HG03558 (cell line): ENCODE measurements at regions not wholly inside any gene's neighbourhood (a gene's known extent, or its start where the extent isn't known, plus 50 kb on each side); places are given as distances from the start of the nearest gene placed in this dataset.
"Not testable (repeated sequence)": the region's sequence is repeated elsewhere in the genome, so short reads cannot be mapped to it uniquely, and the experiment has no call there.

ENCODE experiments used
- ATAC-seq: cut with Tn5 transposase; IDR thresholded peaks from one replicate; pipeline ENCODE4 v1.9.1; 2021; ENCODE audit warnings: moderate number of reproducible peaks; ENCODE audit not compliant: unreplicated experiment; ENCODE audit errors: extremely low read depth

DNA sequence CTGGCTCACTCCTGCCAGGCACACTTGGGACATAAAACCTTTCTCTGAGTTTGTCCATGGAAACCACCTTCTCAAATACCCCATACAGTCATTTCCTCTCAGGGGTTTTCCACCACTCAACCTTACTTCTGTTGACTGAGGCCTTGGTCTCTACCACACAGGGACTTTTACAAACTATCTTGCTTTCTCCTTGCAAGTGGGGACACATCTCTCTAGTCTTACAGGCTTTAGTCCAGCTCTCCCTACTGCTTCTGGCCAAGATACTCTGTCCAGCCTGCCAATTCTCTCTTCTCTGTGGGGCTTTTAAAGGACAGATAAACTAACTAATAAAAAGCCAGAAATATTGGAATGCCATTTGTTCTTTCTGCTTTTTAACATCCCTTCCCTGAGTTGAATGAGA is 510.8 kb downstream of the TTLL7 start:
- ATAC-seq: peak; percentile 89

DNA sequence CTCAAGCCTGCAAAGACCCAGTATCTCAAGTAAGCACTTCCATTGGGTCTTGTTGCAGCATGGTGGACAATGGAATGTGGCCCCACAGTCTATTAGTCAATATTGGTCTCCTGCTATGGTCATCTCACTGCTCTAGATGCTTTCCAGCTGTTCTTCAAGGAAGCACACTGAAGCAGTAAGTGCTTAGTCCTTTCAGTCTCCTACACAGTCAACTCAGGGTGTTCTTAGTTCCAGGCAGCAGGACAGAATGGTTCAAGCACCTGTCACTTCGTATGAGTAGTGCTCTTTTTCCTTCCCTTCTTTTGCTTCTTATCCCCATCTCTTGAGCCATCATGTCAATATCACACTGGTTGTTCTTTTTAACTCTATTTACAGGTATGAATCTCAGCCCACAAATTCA is 511.5 kb downstream of the TTLL7 start:
- ATAC-seq: not testable (repeated sequence)

DNA sequence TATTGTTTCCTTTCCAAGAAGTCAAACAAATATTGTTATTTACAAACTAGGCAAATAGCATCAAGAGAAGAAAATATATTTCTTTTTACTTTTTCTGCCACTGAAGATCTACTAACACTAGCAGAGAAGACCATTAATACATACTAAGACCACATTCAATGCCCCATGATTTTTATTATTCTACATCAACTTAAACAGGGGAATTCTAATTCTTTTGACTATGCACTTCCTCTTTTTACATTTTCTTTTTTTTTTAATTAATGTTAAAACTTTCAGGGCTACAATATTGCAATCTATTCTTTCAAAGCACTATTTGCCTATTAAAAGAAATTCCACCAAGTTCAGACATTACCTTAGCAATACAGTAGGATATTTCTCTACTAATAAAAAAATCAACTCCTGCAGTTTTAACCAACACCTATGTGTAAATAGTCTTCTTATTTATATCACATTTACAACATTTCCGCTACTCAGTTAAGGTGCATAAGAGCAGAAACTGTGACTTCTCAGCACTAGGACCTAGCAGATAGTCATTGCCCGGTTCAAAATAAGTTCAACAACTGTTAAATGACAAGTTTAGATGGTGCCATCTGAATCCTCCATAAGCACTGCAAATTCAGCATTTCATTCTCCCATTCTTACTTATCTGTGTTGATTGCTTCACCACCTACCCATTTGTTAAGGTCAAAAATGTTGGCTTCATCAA is 513.5 kb downstream of the TTLL7 start:
- ATAC-seq: not testable (repeated sequence)

DNA sequence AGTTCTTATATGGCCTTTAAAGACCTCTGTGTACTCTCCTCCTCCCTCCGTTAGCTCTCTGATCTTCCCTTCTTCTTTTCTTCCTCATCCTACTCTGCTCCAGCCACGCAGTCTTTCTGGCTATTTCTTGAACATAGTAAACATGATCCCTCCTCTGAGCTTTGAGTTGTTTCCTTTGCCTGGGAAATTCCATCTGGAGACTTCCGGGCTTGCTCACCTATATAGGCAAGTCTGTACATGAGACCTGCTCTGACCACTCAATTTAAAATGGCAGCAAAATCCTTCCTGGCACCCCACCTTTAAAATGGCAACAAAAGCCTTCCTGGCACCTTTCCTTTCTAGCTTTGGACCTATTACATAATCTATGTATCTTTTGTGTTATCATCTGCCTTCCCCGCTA is 517.6 kb downstream of the TTLL7 start:
- not testable (repeated sequence) for ATAC-seq

DNA sequence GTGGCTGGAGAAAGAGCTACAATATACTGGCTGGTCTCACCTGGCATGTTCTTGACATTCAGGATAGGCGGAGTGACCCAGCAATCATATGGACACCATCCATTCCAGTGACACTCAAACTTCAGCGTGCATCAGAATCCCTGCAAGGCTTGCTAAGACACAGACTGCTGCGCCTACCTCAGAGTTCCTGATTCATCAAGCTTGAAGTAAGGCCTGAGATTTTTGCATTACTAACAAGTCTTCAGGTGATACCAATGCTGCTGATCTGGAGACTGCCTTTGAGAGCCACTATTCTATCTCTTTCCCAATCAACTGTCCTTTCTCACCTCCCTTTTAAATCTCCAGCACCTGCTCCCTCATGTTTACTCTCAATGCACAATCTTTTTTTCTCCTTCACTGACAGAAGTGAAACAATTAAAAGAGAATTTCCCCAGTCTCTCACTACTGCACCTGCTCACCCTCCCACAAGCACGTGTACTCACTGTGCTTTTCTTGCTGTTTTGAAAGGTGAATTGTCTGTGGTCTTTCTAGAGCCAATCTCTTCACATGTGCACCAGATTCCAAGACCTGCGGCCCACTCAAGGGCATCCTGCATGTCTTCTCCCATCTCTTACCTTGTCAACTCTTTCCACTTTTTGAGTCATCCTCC is 519.2 kb downstream of the TTLL7 start:
- peak; percentile 66 for ATAC-seq

DNA sequence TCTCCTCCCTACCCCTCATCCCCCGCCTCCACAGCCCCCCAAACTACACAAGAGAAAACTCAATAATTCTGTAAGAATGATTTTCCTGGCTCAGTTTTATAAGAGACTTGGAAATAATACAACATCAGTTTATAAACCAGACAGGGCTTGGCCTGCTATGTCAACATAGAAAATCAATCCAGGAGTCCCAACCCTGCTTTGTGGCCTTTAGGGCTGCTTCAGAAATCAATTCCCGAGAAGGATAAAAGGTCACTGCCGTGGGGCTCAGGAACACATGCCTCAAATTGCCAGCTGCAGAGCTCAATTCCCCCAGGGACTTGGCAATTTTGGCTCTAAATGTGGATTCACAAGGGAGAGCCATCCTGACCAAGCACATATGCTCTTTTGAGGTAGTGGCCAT is 520.8 kb downstream of the TTLL7 start:
- ATAC-seq: not testable (repeated sequence)

DNA sequence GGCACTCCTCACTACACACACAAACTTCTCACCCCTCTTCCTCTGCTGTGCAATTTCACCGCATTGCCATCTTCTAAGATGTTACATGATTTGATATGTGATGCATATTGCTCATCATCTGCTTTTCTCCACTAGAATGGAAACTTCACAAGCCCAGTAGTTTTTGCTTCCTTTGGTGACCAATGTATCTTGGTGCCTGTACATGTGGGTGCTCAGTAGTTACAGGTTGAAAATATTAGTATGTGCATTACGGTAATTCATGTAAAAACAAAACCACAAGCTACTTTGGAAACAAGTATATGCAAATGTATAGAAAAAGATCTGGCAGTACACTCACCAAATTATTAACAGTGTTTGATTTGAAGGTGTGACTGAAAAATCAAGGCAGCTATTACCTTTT is 522.4 kb downstream of the TTLL7 start:
- ATAC-seq: peak; percentile 42

DNA sequence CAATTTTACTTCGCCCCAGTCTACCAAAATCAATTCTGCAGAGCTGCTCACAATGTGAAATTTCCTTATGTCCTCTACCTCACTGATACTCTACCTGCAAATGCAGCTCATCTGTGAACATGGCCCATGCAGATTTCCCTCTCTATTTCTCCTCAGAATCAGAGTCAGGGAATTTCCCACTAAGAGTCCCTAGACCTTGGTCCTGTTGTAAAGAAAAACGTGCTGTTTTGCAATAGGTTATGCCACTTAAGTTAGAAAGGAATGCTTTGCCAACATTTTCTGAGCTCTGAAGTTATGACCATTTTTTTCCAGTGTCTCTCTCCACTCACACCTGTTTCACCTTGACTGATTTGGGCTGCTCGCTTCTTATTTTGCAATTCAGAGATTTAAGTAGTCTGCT is 524.0 kb downstream of the TTLL7 start:
- not testable (repeated sequence) for ATAC-seq

DNA sequence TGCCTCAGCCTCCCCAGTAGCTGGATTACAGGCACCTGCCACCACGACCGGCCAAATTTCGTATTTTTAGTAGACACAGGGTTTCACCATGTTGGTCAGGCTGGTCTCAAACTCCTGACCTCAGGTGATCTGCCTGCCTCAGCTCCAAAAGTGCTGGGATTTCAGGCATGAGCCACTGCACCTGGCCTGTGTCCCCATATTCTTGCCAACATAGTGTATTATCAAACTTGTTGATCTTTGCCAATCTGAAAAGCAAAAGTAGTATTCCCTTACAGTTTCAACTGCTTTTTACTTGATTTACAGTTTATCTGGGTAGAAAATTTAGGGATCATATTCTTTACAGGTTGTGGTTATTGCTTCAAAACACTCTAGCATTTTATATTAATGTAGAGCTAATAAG is 524.9 kb downstream of the TTLL7 start:
- not testable (repeated sequence) for ATAC-seq

DNA sequence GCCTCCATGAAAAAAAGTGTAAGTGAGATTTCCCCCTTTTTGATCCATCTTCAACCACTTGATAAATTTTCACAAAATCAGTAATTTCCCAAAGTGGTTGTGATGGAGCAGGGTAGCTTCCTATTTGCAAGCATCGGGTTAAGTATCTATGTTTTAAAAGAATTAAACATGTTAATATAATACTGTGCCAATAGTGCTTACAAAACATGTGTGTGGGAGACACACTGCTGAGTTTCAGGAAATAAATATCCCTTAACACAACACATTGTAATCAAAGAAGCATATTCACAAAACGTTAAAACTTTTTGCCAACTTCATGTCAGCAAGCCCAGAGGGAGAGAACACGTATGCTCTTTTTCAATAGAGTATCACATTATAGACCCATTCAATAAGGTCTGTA is 526.9 kb downstream of the TTLL7 start:
- ATAC-seq: not testable (repeated sequence)

DNA sequence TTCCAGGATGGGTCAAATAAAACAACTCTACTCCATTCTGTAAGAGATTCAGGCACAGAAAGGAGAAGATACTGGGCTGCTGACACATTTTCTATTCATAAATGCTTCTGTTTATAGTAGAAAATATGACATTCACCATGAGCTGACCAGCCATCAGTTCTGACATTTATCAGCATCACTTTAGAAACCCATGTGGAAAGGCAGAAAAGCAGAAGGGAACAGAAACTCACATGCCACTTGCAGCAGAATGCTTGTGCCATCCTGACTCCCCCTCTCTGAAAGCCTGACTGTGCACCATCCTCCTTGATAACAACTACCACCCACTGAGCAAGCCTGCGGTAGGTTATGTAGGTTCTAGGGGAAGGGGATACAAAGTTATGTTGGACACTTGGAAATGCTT is 527.7 kb downstream of the TTLL7 start:
- not testable (repeated sequence) for ATAC-seq

DNA sequence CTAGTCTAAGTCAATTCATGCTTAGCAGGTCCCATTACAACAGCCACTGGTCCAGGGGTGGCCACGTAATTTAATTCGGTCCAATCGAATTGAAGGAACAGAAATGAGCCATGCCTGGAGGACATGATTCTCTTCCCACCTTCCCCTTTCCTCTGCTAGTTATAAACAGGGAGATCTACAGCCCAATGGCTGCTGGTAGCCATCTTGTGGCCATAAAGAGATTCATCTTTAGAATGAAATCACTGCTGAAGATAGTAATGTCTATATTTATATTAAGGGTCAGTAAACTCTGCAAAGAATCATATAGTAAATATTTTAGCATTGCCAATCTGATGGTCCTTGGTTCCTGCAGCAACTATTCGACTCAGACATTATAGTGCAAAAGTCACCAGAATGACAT is 530.6 kb downstream of the TTLL7 start:
- not testable (repeated sequence) for ATAC-seq

DNA sequence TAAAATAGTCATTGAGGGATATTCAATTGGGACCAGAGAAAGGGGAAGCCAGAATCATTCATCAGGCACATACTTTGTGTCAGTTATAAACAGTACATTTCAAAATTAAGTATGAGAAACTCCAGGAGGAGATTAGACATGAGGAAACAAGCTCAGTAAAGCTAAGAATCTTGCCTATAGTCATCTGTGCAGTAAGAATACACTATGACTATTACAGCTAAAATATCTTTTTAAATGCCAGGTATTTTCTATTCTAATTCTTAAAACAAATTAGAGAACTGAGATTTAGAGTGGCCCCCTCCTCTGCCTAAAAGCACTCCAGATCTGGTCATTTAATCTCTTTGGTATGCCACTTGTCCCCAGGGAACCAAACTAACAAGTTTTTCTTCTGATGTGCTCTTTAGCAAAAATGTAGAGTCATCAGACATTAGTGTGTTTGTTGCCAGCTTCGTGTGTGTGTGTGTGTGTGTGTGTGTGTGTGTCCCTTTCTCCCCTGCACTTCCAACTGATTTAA is 541.1 kb downstream of the TTLL7 start:
- not testable (repeated sequence) for ATAC-seq

DNA sequence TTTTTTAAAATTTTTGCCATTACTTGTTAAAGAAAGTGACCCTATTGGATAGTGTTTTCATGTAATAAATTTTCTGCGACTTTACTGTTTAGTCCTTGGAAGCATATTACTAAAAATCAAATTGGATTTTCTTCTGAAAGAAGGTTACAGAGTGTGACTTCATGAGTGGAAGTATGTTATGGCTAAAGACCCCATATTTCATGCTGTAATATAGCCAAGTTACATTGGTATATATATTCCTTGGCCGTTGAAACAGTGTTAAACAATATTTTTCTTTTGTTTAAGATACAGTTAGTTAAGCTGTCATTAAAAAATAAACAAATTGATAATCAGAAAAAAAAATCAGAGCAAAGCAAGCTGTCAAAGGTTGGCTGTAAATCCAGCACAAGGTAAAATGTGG is 541.7 kb downstream of the TTLL7 start:
- not testable (repeated sequence) for ATAC-seq

DNA sequence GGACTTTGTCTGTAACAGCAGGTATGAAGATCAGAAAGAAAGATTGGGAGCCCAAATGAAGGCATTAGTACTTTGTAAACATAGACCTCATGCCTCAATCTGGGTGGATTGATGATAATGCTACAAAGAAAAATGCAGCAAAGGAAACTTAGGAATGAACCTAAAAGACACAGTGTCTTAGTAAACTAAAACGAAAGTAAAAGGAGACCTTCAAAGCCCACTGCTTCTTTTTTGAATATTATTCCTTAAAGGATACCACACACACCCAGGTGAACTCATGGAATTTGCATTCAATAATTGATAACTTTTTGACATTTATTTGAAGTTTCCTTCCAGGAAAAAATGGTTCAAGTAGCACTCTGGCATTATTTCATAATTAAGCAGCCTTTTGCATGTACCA is 543.2 kb downstream of the TTLL7 start:
- ATAC-seq: not testable (repeated sequence)

DNA sequence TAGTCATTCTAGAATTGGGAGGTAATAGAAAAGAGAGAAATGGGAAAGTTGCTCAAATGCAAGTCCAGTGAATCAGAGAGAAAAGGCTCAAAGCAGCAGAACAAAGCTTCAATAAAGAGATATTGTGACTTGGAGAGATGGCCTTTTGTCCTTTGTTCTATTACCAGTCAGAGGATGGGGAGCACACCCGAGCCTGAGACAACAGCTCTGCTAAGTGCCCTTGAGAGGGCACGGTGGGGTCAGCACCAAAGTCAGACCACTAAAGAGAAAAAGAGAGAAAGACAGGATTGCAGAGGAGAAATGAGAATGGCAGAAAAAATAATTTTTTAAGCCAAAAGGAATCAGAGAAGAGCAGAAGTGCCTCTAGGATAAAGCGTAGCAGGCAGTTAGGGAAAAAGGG is 553.1 kb downstream of the TTLL7 start:
- ATAC-seq: not testable (repeated sequence)

DNA sequence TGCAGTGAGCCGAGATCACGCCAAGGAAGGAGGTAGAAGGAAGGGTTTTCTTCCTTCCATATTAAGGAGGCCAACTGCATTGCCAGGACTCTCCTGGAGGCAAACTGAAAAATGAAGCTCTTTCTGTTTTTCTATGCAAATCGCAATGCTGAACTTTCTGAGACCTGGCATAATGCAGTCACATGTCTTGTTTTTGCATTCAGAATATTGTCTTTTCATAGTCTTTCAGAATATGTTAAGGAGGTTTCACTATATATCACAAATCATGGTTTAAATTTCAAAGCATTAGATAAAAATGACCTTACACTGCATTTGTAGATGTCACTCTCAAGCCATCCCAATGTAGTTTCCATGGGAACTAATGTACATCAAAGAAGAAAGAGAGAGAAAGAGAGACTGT is 556.5 kb downstream of the TTLL7 start:
- ATAC-seq: not testable (repeated sequence)

DNA sequence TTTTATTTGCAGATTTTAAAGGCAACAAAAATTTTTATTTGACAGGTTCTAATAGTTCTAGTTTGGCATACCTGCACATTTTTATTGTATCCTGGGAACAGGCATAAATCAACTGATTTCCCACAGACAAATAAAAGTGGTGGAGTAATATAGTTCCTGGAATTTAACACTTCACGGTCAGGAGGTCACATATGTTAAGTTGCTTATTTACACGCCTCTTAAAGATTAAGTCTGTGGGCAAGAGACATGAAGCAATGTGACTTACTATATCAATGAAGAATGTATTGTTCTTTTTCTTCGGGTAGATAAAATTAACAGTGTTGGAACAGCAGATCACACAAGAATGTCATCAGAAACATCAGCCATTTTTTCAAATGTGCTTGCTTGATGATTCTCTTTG is 558.3 kb downstream of the TTLL7 start:
- ATAC-seq: not testable (repeated sequence)

DNA sequence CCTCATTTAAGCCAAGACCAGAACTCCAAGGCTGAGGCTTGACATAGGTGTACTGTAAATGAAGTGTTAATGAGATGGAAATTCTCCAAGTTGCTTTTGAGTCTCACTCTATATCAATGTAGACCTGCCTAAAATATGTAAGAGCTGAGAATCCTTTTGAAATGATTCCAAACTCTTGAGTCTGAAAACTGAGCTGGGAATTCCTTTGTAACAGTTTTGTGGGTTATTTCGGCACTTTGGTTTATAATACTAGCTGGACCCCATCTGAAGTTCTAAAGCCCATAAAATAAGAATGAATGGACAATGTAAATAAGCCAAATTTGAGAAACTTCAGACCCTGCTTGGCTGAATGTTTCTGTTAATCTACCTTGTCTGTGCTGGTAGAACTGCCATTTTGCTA is 558.9 kb downstream of the TTLL7 start:
- not testable (repeated sequence) for ATAC-seq

DNA sequence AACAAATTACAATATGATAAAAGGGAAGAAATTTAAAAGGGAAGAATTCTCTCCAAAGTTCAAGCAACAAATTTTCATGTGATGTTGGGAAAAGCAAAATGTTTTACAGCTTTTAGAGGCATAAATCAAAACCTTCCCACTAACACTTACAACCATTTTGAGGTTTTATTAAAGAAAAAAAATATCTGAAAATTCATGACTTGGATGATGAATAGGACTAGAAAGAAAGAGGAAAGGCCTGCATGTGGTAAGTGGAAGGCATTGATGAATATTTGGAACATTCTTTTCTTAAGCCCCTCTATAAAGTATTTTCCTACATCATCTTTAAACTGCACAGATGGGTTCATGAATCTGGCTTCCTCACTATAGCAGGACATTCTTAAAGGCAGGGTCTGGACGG is 560.6 kb downstream of the TTLL7 start:
- ATAC-seq: not testable (repeated sequence)

DNA sequence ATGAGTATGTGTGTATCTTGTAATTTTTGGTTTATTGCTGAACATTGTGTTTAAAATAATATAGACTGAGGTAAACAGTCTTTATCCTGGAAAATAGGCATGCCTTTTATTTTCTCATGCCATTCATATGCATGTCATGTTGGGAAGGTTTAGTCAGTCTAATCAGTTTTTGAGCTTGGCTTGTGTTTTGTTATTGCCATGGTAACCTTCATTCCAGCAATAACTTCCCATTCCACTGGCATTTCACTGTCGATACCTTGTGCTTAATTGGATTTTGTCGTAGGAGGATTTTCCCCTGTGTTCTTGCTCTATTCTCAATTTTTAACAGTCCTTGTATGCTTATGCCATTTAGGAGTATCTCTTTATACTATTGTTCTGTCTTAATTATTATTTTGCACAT is 563.6 kb downstream of the TTLL7 start:
- ATAC-seq: not testable (repeated sequence)

DNA sequence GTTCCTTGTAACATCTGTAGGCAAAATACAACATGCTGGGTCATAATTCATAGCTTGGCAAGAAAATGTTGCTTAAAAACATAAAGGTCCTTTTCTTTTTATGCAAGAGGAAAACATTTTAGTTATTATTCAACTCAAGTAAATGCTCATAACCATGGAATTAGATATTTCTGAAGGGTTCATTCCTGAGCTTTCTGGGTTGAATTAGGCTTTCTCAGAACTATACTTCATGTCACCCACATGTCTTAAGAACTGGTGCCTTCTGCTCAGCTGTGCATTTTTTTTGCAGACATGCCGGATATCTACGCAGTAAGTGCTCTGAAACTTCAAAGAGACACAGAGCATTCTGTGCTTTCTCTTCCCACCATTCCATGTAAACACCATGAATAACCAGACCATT is 571.4 kb downstream of the TTLL7 start:
- not testable (repeated sequence) for ATAC-seq
